NT2/D1 (cell line): ENCODE measurements at regions not wholly inside any gene's neighbourhood (a gene's known extent, or its start where the extent isn't known, plus 50 kb on each side); places are given as distances from the start of the nearest gene placed in this dataset.

Experiments used
- YY1 ChIP-seq: IDR thresholded peaks from 2 replicates; pipeline ENCODE4 v1.6.1; 2011; ENCODE audit not compliant: insufficient read length, insufficient read depth
- ZNF274 ChIP-seq: IDR thresholded peaks from 2 replicates; pipeline ENCODE4 v1.6.1; 2011; ENCODE audit warnings: mild to moderate bottlenecking, low read depth, low read length

DNA sequence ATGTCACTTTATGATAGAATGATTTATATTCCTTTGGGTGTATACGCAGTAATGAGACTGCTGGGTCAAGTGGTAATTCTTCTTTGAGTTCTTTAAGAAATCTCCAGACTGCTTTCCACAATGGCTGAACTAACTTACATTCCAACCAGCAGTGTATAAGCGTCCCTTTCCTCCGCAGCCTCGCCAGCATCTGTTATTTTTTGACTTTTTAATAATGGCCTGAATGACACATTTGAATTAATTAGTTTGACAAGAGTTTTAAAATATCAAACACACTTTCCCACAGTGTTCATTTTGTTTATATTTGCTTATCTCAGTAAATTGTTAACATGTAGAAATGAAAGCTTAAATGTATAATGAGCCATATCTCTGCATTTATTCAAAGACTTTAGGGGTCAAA, 116.8 kb downstream of the TES start:
- TF ChIP-seq YY1 (no peak), ZNF274 (no peak)
